ENCODE measurements at regions not wholly inside any gene's neighbourhood (a gene's known extent, or its start where the extent isn't known, plus 50 kb on each side); places are given as distances from the start of the nearest gene placed in this dataset.
"Not testable (repeated sequence)": the region's sequence is repeated elsewhere in the genome, so short reads cannot be mapped to it uniquely, and the experiment has no call there.

GRCh38 chr11:34830648-34831047, 85.5 kb downstream of the APIP start:
- no peak for DNase-seq (ENCODE audit: low read depth in 4 of 4, low spot score in 2 of 4)

DNA sequence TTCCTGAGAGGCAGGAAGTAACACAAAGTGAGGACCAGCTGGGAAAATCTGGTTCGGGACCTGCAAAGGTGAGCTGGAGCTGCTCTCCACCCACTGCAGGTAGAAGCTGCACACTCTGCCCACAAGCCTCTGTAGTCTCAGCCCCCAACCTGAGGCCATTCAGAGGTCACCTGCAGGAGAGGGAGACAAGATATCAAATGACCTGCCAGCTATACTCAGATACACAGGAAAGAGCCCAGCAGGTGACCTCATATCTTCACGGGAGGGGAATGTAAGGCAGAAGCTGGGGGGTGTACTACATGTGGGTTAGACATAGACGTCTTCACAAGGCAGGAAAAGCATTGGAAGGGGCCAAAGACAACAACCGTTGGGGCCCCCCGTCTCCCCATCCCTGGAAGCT, 86.1 kb downstream of the APIP start:
- DNase-seq (ENCODE audit: low read depth in 4 of 4, low spot score in 2 of 4), result no peak

DNA sequence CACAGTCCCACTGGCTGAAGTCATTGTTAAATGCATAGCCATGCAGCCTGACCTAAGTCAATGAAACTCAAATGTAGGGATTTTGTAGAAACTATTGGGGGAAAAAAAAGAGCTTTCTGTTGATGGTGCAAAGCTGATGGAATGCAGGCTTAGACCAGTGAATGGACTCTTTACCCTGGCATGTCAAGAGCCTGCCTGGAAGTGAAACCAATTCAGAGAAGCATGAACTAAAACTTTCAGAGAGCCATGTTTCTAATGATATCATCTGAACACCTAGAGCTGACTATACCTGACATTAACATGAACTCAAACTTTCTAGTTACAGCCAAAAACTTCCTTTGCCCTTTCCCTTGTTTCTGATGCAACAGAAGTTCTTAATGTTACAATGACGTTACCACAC, 89.0 kb downstream of the APIP start:
- DNase-seq (ENCODE audit: low read depth in 4 of 4, low spot score in 2 of 4), result no peak

DNA sequence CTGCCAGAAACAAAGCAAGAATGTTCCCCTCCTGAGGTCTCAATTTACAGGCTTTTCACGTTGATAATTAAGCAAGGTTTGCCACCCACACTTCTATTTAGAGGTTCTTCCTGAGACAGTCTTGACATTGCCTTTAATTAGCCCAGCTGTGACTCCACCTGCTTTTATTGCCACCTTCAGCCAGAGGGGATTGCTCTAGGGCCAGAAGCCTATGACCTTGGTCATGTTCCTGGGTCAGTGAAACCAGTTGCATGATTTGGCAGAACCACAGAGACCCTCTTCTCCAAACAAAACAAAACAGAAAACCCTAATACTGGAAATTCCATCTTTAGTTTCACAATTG, 89.8 kb downstream of the APIP start:
- no peak for DNase-seq (ENCODE audit: low read depth in 4 of 4, low spot score in 2 of 4)

DNA sequence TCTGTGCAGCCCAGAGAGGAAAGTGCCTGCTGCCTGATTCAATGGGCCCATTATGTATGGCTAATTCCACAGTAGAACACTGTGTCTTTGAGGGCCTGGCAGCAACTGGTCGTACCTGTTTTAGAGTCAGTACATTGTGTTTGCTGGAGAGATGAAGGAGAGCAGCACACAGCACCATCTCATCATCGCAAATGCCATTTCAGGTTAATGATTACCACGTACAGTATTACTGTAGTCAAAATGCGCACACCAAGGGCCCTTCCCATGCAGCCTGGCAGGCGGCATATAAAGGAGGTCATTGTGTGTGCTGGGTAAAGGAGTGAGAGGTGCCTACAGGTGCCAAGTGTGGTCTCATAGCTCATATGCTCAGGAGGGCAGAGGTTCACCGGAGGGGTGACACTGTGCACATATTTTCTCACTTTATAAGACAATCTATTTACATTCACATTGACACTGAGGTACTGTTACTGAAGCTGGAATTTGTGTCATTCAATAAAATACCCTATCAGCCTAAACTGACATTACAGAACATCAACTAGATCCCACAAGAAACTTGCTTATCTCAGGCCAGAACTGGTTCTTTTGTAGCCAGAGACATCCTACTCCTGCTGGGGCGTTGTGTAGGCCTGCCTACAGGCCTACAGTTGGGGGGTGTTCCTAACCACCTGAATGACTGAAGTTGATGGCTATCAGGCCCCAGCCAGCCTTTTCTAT, 90.4 kb downstream of the APIP start:
- DNase-seq (ENCODE audit: low read depth in 4 of 4, low spot score in 2 of 4), result peak in 1 of 4 donors; percentile 38

DNA sequence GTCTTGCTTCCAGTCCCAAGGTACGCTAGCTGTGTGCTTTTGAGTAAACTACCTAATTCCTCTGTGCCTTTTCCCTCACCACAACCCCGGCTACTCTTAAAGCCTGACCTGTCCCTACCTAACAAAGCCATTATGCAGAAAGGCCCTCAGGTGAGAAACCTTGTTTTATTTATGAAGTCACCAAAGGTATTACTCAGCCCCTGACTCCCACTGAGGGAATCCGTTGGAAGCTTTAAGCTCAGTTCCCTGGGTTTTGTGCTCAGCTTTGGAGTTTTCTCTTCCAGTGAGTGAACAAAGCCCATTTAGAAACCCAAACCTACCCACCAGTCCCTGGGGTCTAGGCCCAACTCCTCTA, 90.9 kb downstream of the APIP start:
- DNase-seq (ENCODE audit: low read depth in 4 of 4, low spot score in 2 of 4), result no peak

- DNase-seq (ENCODE audit: low read depth in 4 of 4, low spot score in 2 of 4), result no peak
Observed at GRCh38 chr11:34824425-34824824, 91.8 kb downstream of the APIP start.

DNA sequence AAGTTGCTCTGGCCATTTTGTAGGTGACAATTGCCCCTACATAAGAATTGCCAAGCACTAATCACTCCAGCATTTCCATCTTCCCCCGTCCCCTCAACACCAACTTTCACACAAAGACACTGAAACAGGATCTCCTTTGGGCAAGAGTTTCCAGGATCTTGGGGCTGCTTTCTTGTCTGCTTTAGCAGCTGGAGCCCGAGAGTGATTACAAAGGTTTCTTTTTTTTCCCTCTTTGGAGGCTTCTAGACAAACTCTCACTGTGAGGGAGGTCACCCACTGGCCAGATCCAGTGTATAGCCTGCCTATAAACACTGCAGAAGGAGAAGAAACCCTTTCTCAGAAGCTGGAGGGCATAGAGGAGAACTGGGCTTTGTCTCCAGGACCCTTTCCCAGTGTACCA, 92.5 kb downstream of the APIP start:
- DNase-seq (ENCODE audit: low read depth in 4 of 4, low spot score in 2 of 4), result no peak

GRCh38 chr11:34823197-34823596, 93.0 kb downstream of the APIP start:
- DNase-seq (ENCODE audit: low read depth in 4 of 4, low spot score in 2 of 4), result no peak

- no peak for DNase-seq (ENCODE audit: low read depth in 4 of 4, low spot score in 2 of 4)
Observed at GRCh38 chr11:34819740-34820482, 96.3 kb downstream of the APIP start.

- not testable (repeated sequence) for DNase-seq (ENCODE audit: low read depth in 4 of 4, low spot score in 2 of 4)
Observed at GRCh38 chr11:34817812-34818211, 98.4 kb downstream of the APIP start.

DNA sequence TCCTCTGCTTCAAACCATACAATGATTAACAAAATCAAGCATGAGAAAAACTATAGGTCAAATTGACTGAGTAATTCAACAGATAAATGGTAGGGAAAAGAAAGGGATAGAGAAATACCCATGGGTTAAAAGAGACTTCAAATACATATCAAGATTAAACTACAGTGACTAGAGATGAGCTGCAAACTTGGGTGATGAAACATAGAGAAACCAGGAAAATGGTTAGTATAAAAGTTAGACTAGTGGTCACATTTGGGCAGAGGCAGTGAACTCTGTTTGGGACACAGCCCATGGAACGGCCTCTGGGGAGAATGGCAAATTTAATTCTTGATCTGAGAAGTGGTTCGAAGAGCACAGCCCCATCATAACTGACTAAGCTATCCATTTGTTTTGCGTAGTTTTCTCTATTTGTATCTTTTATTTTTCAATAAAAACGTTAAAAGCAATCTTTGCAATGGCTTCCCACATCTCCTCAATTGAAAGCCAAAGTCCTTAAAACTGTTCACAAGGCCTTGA, 99.4 kb downstream of the APIP start:
- no peak for DNase-seq (ENCODE audit: low read depth in 4 of 4, low spot score in 2 of 4)

GRCh38 chr11:34812905-34813576, 103.1 kb downstream of the APIP start:
- DNase-seq (ENCODE audit: low read depth in 4 of 4, low spot score in 2 of 4), result no peak

GRCh38 chr11:34811858-34812257, 104.3 kb downstream of the APIP start:
- DNase-seq (ENCODE audit: low read depth in 4 of 4, low spot score in 2 of 4), result no peak

- DNase-seq (ENCODE audit: low read depth in 4 of 4, low spot score in 2 of 4), result no peak
Observed at GRCh38 chr11:34810107-34810562, 106.0 kb downstream of the APIP start.

- DNase-seq (ENCODE audit: low read depth in 4 of 4, low spot score in 2 of 4), result no peak
Observed at GRCh38 chr11:34809191-34810106, 106.7 kb downstream of the APIP start.

GRCh38 chr11:34806875-34807274, 109.3 kb downstream of the APIP start:
- DNase-seq (ENCODE audit: low read depth in 4 of 4, low spot score in 2 of 4), result no peak

DNA sequence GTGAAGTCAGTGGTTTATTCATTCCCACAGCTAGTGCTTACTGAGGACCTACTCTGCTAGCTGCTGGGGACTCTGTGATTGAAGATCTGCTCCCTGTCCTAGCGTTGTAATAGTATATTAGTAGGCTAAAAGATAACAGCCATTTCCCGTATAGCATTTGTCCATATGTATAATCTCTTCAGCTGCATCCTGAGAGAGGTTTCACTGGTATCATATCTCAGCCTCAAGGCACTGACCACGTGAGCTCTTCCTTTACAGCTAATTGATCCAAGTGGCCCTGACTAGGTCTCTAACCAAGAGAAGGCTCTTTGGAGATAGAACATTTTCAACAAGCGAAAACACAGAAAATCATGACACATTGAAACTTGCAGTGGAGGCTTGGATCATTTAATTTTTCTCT, 110.2 kb downstream of the APIP start:
- DNase-seq (ENCODE audit: low read depth in 4 of 4, low spot score in 2 of 4), result no peak

DNA sequence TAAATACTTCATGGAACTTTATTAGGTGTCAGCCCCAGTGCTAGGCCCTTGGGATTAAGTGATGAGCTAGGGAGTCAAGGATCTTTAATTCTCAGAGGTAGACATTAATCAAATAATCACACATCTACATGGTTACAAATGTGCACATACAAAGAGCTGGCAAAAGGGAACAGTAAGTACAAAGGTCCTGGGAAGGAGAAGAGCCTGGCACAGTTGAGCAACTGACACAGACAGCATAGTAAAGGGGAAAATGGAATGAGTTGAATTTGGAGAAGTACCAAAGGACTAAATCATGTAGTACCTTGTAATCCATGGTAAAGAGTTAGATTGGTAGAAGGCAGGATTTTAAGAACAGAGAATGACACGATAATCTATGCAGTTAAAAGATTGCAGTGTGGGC, 116.3 kb downstream of the APIP start:
- no peak for DNase-seq (ENCODE audit: low read depth in 4 of 4, low spot score in 2 of 4)

GRCh38 chr11:34798985-34799384, 117.2 kb downstream of the APIP start:
- no peak for DNase-seq (ENCODE audit: low read depth in 4 of 4, low spot score in 2 of 4)

DNA sequence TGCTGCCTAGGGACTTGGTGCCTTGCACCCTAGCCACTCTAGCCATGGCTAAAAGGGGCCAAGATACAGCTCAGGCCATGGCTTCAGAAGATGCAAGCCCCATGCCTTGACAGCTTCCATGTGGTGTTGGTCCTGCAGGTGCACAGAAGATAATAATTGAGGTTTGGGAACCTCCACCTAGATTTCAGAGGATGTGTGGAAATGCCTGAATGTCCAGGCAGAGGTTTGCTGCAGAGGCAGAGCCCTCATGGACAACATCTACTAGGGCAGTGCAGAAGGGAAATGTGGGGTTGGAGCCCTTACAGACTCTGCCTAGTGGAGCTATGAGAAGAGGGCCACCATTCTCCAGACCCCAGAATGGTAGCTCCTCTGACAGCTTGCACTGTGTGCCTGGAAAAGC, 118.7 kb downstream of the APIP start:
- not testable (repeated sequence) for DNase-seq (ENCODE audit: low read depth in 4 of 4, low spot score in 2 of 4)
